HCT116 (cell line): ENCODE measurements at regions not wholly inside any gene's neighbourhood (a gene's known extent, or its start where the extent isn't known, plus 50 kb on each side); places are given as distances from the start of the nearest gene placed in this dataset.

ENCODE experiments used
- EZH2phosphoT487 ChIP-seq: fragments of 200-600 bp; IDR thresholded peaks from 2 replicates; pipeline ENCODE4 v1.6.1; 2018; ENCODE audit warnings: antibody characterized with exemption, borderline replicate concordance
- POLR2A ChIP-seq: IDR thresholded peaks from 2 replicates; pipeline ENCODE4 v1.7.0; 2011; ENCODE audit warnings: borderline replicate concordance; ENCODE audit not compliant: insufficient read depth, insufficient read length; ENCODE audit errors: extremely low read depth
- POLR2AphosphoS5 ChIP-seq: IDR thresholded peaks from 2 replicates; pipeline ENCODE4 v1.6.1; 2011; ENCODE audit warnings: mild to moderate bottlenecking, low read depth, low read length, moderate library complexity
- TF ChIP-seq, protein P1 (sequence below), 3 experiments: fragments of 200-600 bp in 1 of 3; sonication (generic) in 1 of 3; IDR thresholded peaks in 2 of 3; conservative IDR thresholded peaks in 1 of 3; 2 replicates each; pipeline ENCODE4 v1.5.1; 2012 to 2017; ENCODE audit warnings: low read depth in 2 of 3, low read length in 2 of 3, antibody characterized with exemption in 1 of 3, borderline replicate concordance in 1 of 3, control low read depth in 1 of 3, mild to moderate bottlenecking in 1 of 3, mixed read lengths in 1 of 3, mixed run types in 1 of 3, moderate library complexity in 1 of 3; ENCODE audit not compliant: insufficient read depth in 1 of 3

DNA sequence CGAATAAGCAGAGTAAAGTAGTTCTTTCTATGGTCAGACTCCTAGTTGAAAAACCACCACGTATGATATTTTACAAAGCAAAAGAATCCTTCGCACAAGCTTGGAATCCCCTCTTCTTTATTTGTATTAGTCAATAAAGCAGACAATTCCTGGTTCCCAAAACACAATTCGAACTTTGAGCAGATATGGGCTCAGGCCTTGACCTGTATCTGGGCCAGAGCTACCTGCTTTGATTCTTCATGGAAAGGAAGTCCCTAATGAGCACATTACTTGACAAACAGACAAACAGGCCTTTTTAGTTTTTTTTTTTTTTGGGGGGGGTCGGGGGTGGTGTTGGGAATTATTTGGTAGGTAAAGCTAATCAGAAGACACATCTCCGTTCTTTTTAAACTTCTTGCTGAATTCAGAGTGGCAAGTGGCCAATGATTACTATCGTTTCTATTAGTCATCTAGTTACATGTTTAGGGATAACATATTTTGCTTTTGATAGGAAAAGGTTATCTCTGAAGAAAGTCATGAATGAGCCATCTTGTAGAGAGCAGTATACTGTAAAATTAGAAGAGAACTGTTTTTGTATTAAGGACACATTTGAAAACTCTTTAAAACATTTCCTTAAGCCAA is 116.6 kb upstream of the HMHB1 start:
- no peak for TF ChIP-seq POLR2A
- TF ChIP-seq, protein P1, sequence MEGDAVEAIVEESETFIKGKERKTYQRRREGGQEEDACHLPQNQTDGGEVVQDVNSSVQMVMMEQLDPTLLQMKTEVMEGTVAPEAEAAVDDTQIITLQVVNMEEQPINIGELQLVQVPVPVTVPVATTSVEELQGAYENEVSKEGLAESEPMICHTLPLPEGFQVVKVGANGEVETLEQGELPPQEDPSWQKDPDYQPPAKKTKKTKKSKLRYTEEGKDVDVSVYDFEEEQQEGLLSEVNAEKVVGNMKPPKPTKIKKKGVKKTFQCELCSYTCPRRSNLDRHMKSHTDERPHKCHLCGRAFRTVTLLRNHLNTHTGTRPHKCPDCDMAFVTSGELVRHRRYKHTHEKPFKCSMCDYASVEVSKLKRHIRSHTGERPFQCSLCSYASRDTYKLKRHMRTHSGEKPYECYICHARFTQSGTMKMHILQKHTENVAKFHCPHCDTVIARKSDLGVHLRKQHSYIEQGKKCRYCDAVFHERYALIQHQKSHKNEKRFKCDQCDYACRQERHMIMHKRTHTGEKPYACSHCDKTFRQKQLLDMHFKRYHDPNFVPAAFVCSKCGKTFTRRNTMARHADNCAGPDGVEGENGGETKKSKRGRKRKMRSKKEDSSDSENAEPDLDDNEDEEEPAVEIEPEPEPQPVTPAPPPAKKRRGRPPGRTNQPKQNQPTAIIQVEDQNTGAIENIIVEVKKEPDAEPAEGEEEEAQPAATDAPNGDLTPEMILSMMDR (IDR thresholded peaks at IDR 0.05 in 2 of 3, conservative IDR thresholded peaks at IDR 0.05 in 1 of 3; ENCODE audit: borderline replicate concordance in 1 of 3, insufficient read depth in 1 of 3, low read depth in 2 of 3, low read length in 2 of 3), result no peak
- no peak for TF ChIP-seq EZH2phosphoT487
- TF ChIP-seq POLR2AphosphoS5, result no peak
